Chondrocyte (in vitro differentiated cells): ENCODE measurements at regions not wholly inside any gene's neighbourhood (a gene's known extent, or its start where the extent isn't known, plus 50 kb on each side); places are given as distances from the start of the nearest gene placed in this dataset.

Experiments
- DNase-seq: peaks from one replicate; pipeline ENCODE4 v3.0.0; 2021; ENCODE audit warnings: mixed read lengths, low spot score
- H3K27ac Mint-ChIP-seq: one replicate; pipeline ENCODE4 v1.8.0; 2021; ENCODE audit warnings: mild to moderate bottlenecking, moderate library complexity, mixed read lengths; ENCODE audit not compliant: unreplicated experiment
- H3K27me3 Mint-ChIP-seq: 2 replicates; pipeline ENCODE4 v1.8.0; 2021; ENCODE audit warnings: low read depth, mixed read lengths
- H3K36me3 Mint-ChIP-seq: 2 replicates; pipeline ENCODE4 v1.8.0; 2021; ENCODE audit warnings: low read depth, mixed read lengths
- H3K4me1 Mint-ChIP-seq: 2 replicates; pipeline ENCODE4 v1.8.0; 2021; ENCODE audit warnings: low read depth, mild to moderate bottlenecking, mixed read lengths
- H3K4me3 Mint-ChIP-seq: one replicate; pipeline ENCODE4 v1.8.0; 2021; ENCODE audit warnings: mild to moderate bottlenecking, moderate library complexity, mixed read lengths; ENCODE audit not compliant: unreplicated experiment
- H3K9me3 Mint-ChIP-seq: 2 replicates; pipeline ENCODE4 v1.8.0; 2021; ENCODE audit warnings: low read depth, mixed read lengths
- TF ChIP-seq, protein P1 (sequence below): fragments of 200-600 bp; sonication (generic); IDR thresholded peaks from 2 replicates; pipeline ENCODE4 v1.5.0; 2021; ENCODE audit warnings: antibody characterized with exemption, mild to moderate bottlenecking, moderate library complexity

DNA sequence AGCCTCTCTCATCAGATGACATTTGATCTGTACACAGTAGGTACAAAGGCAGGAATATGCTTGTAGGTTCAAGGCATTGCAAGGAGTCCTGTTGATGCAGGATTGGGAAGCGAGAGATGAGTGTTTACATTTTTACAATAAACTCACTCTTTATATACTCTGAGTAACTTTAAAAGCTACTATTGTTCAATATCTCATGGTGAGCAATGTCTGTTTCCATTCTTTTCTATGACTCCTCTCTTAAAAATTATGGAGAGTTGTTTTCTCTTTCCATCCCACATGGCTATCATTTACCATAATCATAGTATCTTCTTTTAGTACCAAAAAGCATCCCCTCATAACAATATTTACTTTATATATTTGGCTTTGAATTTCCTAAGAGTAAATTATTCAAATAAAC lies 314.0 kb upstream of the CDIN1 start:
- TF ChIP-seq, protein P1, sequence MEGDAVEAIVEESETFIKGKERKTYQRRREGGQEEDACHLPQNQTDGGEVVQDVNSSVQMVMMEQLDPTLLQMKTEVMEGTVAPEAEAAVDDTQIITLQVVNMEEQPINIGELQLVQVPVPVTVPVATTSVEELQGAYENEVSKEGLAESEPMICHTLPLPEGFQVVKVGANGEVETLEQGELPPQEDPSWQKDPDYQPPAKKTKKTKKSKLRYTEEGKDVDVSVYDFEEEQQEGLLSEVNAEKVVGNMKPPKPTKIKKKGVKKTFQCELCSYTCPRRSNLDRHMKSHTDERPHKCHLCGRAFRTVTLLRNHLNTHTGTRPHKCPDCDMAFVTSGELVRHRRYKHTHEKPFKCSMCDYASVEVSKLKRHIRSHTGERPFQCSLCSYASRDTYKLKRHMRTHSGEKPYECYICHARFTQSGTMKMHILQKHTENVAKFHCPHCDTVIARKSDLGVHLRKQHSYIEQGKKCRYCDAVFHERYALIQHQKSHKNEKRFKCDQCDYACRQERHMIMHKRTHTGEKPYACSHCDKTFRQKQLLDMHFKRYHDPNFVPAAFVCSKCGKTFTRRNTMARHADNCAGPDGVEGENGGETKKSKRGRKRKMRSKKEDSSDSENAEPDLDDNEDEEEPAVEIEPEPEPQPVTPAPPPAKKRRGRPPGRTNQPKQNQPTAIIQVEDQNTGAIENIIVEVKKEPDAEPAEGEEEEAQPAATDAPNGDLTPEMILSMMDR = no peak
- Mint-ChIP-seq H3K4me3 (no peak overlapping the region), H3K27ac (no peak overlapping the region), H3K4me1 (no peaks in the 10 kb centered on the region), H3K36me3 (no peaks in the 10 kb centered on the region), H3K27me3 (no peaks in the 10 kb centered on the region), H3K9me3 (peaks cover 3% of the 10 kb centered on the region)
- no peak for DNase-seq

DNA sequence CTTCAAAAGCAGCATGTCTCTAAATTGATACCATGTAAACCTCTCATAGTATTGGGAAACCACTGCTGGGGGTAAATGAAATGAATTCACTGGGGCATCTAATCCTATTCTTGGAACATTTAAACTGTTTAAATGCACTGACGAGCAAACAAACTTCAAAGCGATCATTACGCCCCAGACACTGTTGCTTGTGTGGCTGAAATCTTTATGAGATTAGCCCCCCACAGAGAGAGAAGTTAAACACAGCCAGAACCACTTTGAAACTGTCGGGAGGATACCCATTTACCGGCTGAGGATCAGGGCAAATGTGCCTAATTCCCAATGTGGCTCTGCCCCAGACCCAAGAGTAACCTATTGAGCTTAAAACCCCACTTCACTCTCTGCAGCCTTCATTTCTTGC lies 308.4 kb upstream of the CDIN1 start:
- peaks cover 2% of the 10 kb centered on the region for H3K36me3 Mint-ChIP-seq
- no peaks in the 10 kb centered on the region for H3K4me1 Mint-ChIP-seq
- H3K9me3 Mint-ChIP-seq = peaks cover 2% of the 10 kb centered on the region
- TF ChIP-seq, protein P1 = no peak
- DNase-seq = no peak
- no peaks in the 10 kb centered on the region for H3K27me3 Mint-ChIP-seq
- H3K27ac Mint-ChIP-seq = no peak overlapping the region
- no peak overlapping the region for H3K4me3 Mint-ChIP-seq

DNA sequence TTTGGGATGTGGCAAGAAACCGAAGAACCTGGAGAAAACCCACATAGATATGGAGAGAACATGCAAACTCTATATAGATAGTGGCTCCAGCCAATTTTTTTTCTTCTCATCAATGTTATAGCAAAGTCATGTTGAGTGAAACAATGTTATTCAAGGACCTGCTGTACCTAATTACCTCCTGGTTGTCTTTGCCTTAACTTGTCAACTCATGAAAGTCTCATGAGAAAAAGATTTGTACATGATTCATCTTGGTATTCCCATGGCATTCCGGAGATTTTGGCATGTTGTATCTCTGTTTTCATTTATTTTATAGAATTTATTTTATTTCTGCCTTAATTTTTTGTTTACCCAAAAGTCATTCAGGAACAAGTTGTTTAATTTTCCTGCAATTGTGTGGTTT lies 303.8 kb upstream of the CDIN1 start:
- TF ChIP-seq, protein P1 = no peak
- H3K4me1 Mint-ChIP-seq = no peaks in the 10 kb centered on the region
- peaks cover 9% of the 10 kb centered on the region for H3K36me3 Mint-ChIP-seq
- DNase-seq = no peak
- H3K9me3 Mint-ChIP-seq = peaks cover 31% of the 10 kb centered on the region
- no peaks in the 10 kb centered on the region for H3K27me3 Mint-ChIP-seq
- H3K27ac Mint-ChIP-seq = no peak overlapping the region
- H3K4me3 Mint-ChIP-seq = no peak overlapping the region

DNA sequence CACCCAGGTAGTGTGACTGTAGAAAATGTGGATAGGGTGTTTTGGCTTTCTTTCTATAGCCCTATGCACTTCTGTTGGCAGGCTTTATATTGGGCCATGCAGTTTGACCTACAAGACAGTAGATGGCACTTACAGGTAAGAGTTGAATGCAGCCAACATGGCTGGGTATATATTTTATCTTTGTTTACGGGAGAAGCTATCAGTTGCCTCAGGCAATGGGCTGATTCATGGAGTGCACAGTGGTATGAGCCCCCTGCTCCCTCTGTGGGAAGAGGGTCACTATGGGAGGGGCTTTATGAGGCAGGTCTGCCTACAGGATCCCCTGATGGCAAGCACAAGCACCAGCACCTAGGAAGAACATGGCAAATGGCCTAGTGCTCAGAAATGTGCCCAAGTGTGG lies 301.2 kb upstream of the CDIN1 start:
- H3K27ac Mint-ChIP-seq = no peak overlapping the region
- no peak for DNase-seq
- H3K4me1 Mint-ChIP-seq = no peaks in the 10 kb centered on the region
- no peak overlapping the region for H3K4me3 Mint-ChIP-seq
- peaks cover 31% of the 10 kb centered on the region for H3K9me3 Mint-ChIP-seq
- no peaks in the 10 kb centered on the region for H3K27me3 Mint-ChIP-seq
- TF ChIP-seq, protein P1 = peak; percentile 14
- H3K36me3 Mint-ChIP-seq = peaks cover 9% of the 10 kb centered on the region

DNA sequence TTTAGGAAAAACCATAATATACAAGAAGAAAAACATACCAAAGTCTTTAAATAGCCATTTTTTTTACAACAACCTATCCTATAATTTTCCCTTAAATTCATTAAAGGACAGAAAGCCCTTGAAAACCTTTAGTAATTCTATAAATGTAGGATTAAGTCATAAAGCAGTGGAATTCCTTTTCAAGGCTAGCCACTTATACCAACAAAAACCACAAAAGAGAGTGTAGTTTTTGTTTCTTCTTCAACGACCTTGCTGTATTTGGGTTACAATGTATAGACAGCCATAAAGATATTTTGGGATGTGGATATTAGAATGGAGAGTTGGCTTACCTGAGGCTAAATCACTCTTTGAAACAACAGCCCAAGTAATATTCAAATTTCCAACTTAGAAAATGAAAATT lies 296.6 kb upstream of the CDIN1 start:
- TF ChIP-seq, protein P1 = no peak
- no peaks in the 10 kb centered on the region for H3K4me1 Mint-ChIP-seq
- no peak for DNase-seq
- H3K9me3 Mint-ChIP-seq = peaks cover 16% of the 10 kb centered on the region
- H3K36me3 Mint-ChIP-seq = no peaks in the 10 kb centered on the region
- H3K27ac Mint-ChIP-seq = no peak overlapping the region
- no peaks in the 10 kb centered on the region for H3K27me3 Mint-ChIP-seq
- H3K4me3 Mint-ChIP-seq = no peak overlapping the region
